Endothelial cell (in vitro differentiated cells): ENCODE measurements at regions not wholly inside any gene's neighbourhood (a gene's known extent, or its start where the extent isn't known, plus 50 kb on each side); places are given as distances from the start of the nearest gene placed in this dataset.

Source experiments
- DNase-seq: peaks from one replicate; pipeline ENCODE4 v3.0.0; 2021; ENCODE audit warnings: low spot score
- H3K27ac Mint-ChIP-seq: one replicate; pipeline ENCODE4 v1.8.0; 2021; ENCODE audit warnings: mixed read lengths, inconsistent platforms; ENCODE audit not compliant: unreplicated experiment
- H3K27me3 Mint-ChIP-seq: one replicate; pipeline ENCODE4 v1.8.0; 2021; ENCODE audit warnings: mild to moderate bottlenecking, moderate library complexity, mixed read lengths, inconsistent platforms; ENCODE audit not compliant: unreplicated experiment
- H3K36me3 Mint-ChIP-seq: one replicate; pipeline ENCODE4 v1.8.0; 2021; ENCODE audit warnings: mild to moderate bottlenecking, low read depth, mixed read lengths, inconsistent platforms; ENCODE audit not compliant: unreplicated experiment
- H3K4me1 Mint-ChIP-seq: one replicate; pipeline ENCODE4 v1.8.0; 2021; ENCODE audit warnings: mild to moderate bottlenecking, mixed read lengths, inconsistent platforms; ENCODE audit not compliant: unreplicated experiment
- H3K4me3 Mint-ChIP-seq: one replicate; pipeline ENCODE4 v1.8.0; 2021; ENCODE audit warnings: mild to moderate bottlenecking, mixed read lengths, inconsistent platforms; ENCODE audit not compliant: unreplicated experiment
- H3K9me3 Mint-ChIP-seq: one replicate; pipeline ENCODE4 v1.8.0; 2021; ENCODE audit warnings: mixed read lengths, inconsistent platforms; ENCODE audit not compliant: unreplicated experiment
- CTCF ChIP-seq: fragments of 200-600 bp; sonication (generic); IDR thresholded peaks from one replicate; pipeline ENCODE4 v1.5.0; 2021; ENCODE audit warnings: antibody characterized with exemption; ENCODE audit not compliant: unreplicated experiment

GRCh38 chr4:58767598-58767997 lies 1657.4 kb upstream of the IGFBP7 start:
- Mint-ChIP-seq H3K4me3 (no peak overlapping the region), H3K27me3 (no peaks in the 10 kb centered on the region), H3K9me3 (no peaks in the 10 kb centered on the region), H3K36me3 (no peaks in the 10 kb centered on the region), H3K4me1 (no peaks in the 10 kb centered on the region), H3K27ac (no peak overlapping the region)
- DNase-seq = no peak
- TF ChIP-seq CTCF = no peak

- Mint-ChIP-seq H3K27me3 (no peaks in the 10 kb centered on the region), H3K4me1 (no peaks in the 10 kb centered on the region), H3K27ac (no peak overlapping the region), H3K4me3 (no peak overlapping the region), H3K9me3 (no peaks in the 10 kb centered on the region), H3K36me3 (no peaks in the 10 kb centered on the region)
- no peak for TF ChIP-seq CTCF
- no peak for DNase-seq
Observed at GRCh38 chr4:58766763-58767162, 1656.6 kb upstream of the IGFBP7 start.

DNA sequence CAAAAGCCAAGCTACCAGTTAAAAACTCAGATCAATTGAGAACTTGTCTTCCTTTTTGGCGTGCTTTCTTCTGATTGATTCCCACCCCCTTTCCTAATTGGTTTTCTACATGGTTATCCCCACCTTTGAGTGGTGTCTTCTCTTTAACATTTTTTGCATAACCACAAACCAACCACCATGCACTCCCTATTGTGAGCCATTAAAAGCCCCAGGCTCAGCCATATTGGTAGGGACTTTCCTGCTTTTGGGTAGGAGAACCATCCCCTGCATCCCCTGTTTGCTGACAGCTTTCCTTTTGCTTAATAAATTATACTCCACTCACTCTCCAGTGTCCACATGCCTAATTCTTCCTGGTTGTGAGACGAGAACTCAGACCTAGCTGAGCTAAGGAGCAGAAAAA lies 1651.4 kb upstream of the IGFBP7 start:
- Mint-ChIP-seq H3K9me3 (no peaks in the 10 kb centered on the region), H3K27me3 (no peaks in the 10 kb centered on the region), H3K4me1 (no peaks in the 10 kb centered on the region), H3K4me3 (no peak overlapping the region), H3K27ac (no peak overlapping the region), H3K36me3 (no peaks in the 10 kb centered on the region)
- no peak for TF ChIP-seq CTCF
- no peak for DNase-seq

- H3K27me3 Mint-ChIP-seq = no peaks in the 10 kb centered on the region
- no peak for TF ChIP-seq CTCF
- DNase-seq = no peak
- H3K4me1 Mint-ChIP-seq = no peaks in the 10 kb centered on the region
- H3K4me3 Mint-ChIP-seq = no peak overlapping the region
- H3K9me3 Mint-ChIP-seq = no peaks in the 10 kb centered on the region
- H3K27ac Mint-ChIP-seq = no peak overlapping the region
- no peaks in the 10 kb centered on the region for H3K36me3 Mint-ChIP-seq
Observed at GRCh38 chr4:58760737-58761136, 1650.6 kb upstream of the IGFBP7 start.

GRCh38 chr4:58760100-58760499 lies 1649.9 kb upstream of the IGFBP7 start:
- H3K27me3 Mint-ChIP-seq = no peaks in the 10 kb centered on the region

More at GRCh38 chr4:58760100-58760499, 1649.9 kb upstream of the IGFBP7 start:
- H3K36me3 Mint-ChIP-seq = no peaks in the 10 kb centered on the region
- H3K4me1 Mint-ChIP-seq = no peaks in the 10 kb centered on the region
- no peak for DNase-seq
- no peaks in the 10 kb centered on the region for H3K9me3 Mint-ChIP-seq
- H3K4me3 Mint-ChIP-seq = no peak overlapping the region
- no peak for TF ChIP-seq CTCF
- no peak overlapping the region for H3K27ac Mint-ChIP-seq
